ENCODE measurements at regions not wholly inside any gene's neighbourhood (a gene's known extent, or its start where the extent isn't known, plus 50 kb on each side); places are given as distances from the start of the nearest gene placed in this dataset.

- DNase-seq (ENCODE audit: low spot score), result no peak
- intact Hi-C loops (cut with DNase I), result no loop called here
These were observed 315.7 kb downstream of the KCTD12 start for GRCh38 chr13:76570510-76570971.

- DNase-seq (ENCODE audit: low spot score), result no peak
- intact Hi-C loops (cut with DNase I), result no loop called here
These were observed 329.6 kb downstream of the KCTD12 start for GRCh38 chr13:76556627-76557026.

GRCh38 chr13:76552807-76553206, 333.4 kb downstream of the KCTD12 start:
- intact Hi-C loops (cut with DNase I), result no loop called here
- no peak for DNase-seq (ENCODE audit: low spot score)

- no peak for DNase-seq (ENCODE audit: low spot score)
- intact Hi-C loops (cut with DNase I), result no loop called here
These were observed 334.0 kb downstream of the KCTD12 start for GRCh38 chr13:76552041-76552772.

GRCh38 chr13:76542176-76542575, 344.0 kb downstream of the KCTD12 start:
- no peak for DNase-seq (ENCODE audit: low spot score)
- intact Hi-C loops (cut with DNase I), result no loop called here

GRCh38 chr13:76538004-76538403, 348.2 kb downstream of the KCTD12 start:
- no peak for DNase-seq (ENCODE audit: low spot score)
- intact Hi-C loops (cut with DNase I), result no loop called here

- intact Hi-C loops (cut with DNase I), result no loop called here
- no peak for DNase-seq (ENCODE audit: low spot score)
These were observed 353.0 kb downstream of the KCTD12 start for GRCh38 chr13:76533251-76533650.

- no peak for DNase-seq (ENCODE audit: low spot score)
- intact Hi-C loops (cut with DNase I), result no loop called here
These were observed 359.2 kb downstream of the KCTD12 start for GRCh38 chr13:76527041-76527440.

- intact Hi-C loops (cut with DNase I), result no loop called here
These were observed 362.4 kb downstream of the KCTD12 start for GRCh38 chr13:76523740-76524340.

GRCh38 chr13:76522083-76522755, 364.0 kb downstream of the KCTD12 start:
- DNase-seq (ENCODE audit: low spot score), result no peak
- intact Hi-C loops (cut with DNase I), result no loop called here

More at GRCh38 chr13:76523740-76524340, 362.4 kb downstream of the KCTD12 start:
- DNase-seq (ENCODE audit: low spot score), result no peak

- intact Hi-C loops (cut with DNase I), result no loop called here
These were observed 366.5 kb downstream of the KCTD12 start for GRCh38 chr13:76519685-76520084.

GRCh38 chr13:76516586-76516985, 369.6 kb downstream of the KCTD12 start:
- DNase-seq (ENCODE audit: low spot score), result no peak
- intact Hi-C loops (cut with DNase I), result no loop called here

More at GRCh38 chr13:76519685-76520084, 366.5 kb downstream of the KCTD12 start:
- DNase-seq (ENCODE audit: low spot score), result no peak

GRCh38 chr13:76516013-76516412, 370.2 kb downstream of the KCTD12 start:
- intact Hi-C loops (cut with DNase I), result no loop called here

GRCh38 chr13:76512721-76513145, 373.5 kb downstream of the KCTD12 start:
- intact Hi-C loops (cut with DNase I), result no loop called here
- no peak for DNase-seq (ENCODE audit: low spot score)

More at GRCh38 chr13:76516013-76516412, 370.2 kb downstream of the KCTD12 start:
- DNase-seq (ENCODE audit: low spot score), result no peak

GRCh38 chr13:76505437-76505836, 380.8 kb downstream of the KCTD12 start:
- intact Hi-C loops (cut with DNase I), result no loop called here

GRCh38 chr13:76503766-76504165, 382.4 kb downstream of the KCTD12 start:
- intact Hi-C loops (cut with DNase I), result no loop called here
- no peak for DNase-seq (ENCODE audit: low spot score)

More at GRCh38 chr13:76505437-76505836, 380.8 kb downstream of the KCTD12 start:
- DNase-seq (ENCODE audit: low spot score), result no peak

- DNase-seq (ENCODE audit: low spot score), result no peak
These were observed 382.9 kb downstream of the KCTD12 start for GRCh38 chr13:76503291-76503690.

GRCh38 chr13:76500894-76501293, 385.3 kb downstream of the KCTD12 start:
- no peak for DNase-seq (ENCODE audit: low spot score)
- intact Hi-C loops (cut with DNase I), result no loop called here

More at GRCh38 chr13:76503291-76503690, 382.9 kb downstream of the KCTD12 start:
- intact Hi-C loops (cut with DNase I), result no loop called here

GRCh38 chr13:76499891-76500290, 386.3 kb downstream of the KCTD12 start:
- no peak for DNase-seq (ENCODE audit: low spot score)

GRCh38 chr13:76489274-76489673, 396.9 kb downstream of the KCTD12 start:
- intact Hi-C loops (cut with DNase I), result no loop called here
- DNase-seq (ENCODE audit: low spot score), result no peak

More at GRCh38 chr13:76499891-76500290, 386.3 kb downstream of the KCTD12 start:
- intact Hi-C loops (cut with DNase I), result no loop called here

Data from cardiac septum (tissue), 1 donor.